GM23338 (cell line): ENCODE measurements at regions not wholly inside any gene's neighbourhood (a gene's known extent, or its start where the extent isn't known, plus 50 kb on each side); places are given as distances from the start of the nearest gene placed in this dataset.

ENCODE experiments used
- ATAC-seq: fragments of 200-7000 bp; cut with Tn5 transposase; 3 replicates; pipeline ENCODE4 v1.9.1; 2020
- DNase-seq: peaks from one replicate; pipeline ENCODE4 v3.0.0-alpha.2; 2015; ENCODE audit warnings: low spot score
- H2AFZ ChIP-seq: fragments of 200-600 bp; sonication (generic); 2 replicates; pipeline ENCODE4 v1.8.0; 2016; ENCODE audit warnings: antibody characterized with exemption, mild to moderate bottlenecking, moderate library complexity
- H3F3A ChIP-seq: fragments of 200-600 bp; sonication (generic); replicated peaks from 2 replicates; pipeline ENCODE4 v1.8.0; 2017; ENCODE audit warnings: antibody characterized with exemption, mixed run types, low read depth
- H3K27ac ChIP-seq: fragments of 200-600 bp; sonication (generic); 2 replicates; pipeline ENCODE4 v1.6.1; 2016; ENCODE audit warnings: low read depth
- H3K27me3 ChIP-seq: fragments of 200-600 bp; sonication (generic); 2 replicates; pipeline ENCODE4 v1.8.0; 2016; ENCODE audit warnings: mild to moderate bottlenecking, mixed run types, moderate library complexity; ENCODE audit not compliant: insufficient read depth
- H3K36me3 ChIP-seq: fragments of 200-600 bp; sonication (generic); 2 replicates; pipeline ENCODE4 v1.8.0; 2016; ENCODE audit warnings: mild to moderate bottlenecking; ENCODE audit not compliant: insufficient read depth
- H3K4me1 ChIP-seq: fragments of 200-600 bp; sonication (generic); 2 replicates; pipeline ENCODE4 v1.8.0; 2016; ENCODE audit warnings: mild to moderate bottlenecking, moderate library complexity; ENCODE audit not compliant: insufficient read depth
- H3K4me2 ChIP-seq: fragments of 200-600 bp; sonication (generic); 2 replicates; pipeline ENCODE4 v1.7.1; 2017; ENCODE audit warnings: mixed run types
- H3K4me3 ChIP-seq: fragments of 200-600 bp; sonication (generic); 2 replicates; pipeline ENCODE4 v1.6.1; 2016; ENCODE audit warnings: mixed run types
- H3K79me2 ChIP-seq: fragments of 200-600 bp; sonication (generic); replicated peaks from 2 replicates; pipeline ENCODE4 v1.8.0; 2017; ENCODE audit warnings: mild to moderate bottlenecking; ENCODE audit not compliant: insufficient read depth
- H3K9me2 ChIP-seq: fragments of 200-600 bp; sonication (generic); 2 replicates; pipeline ENCODE4 v1.8.0; 2017; ENCODE audit not compliant: insufficient read depth
- H4K20me1 ChIP-seq: fragments of 200-600 bp; sonication (generic); replicated peaks from 2 replicates; pipeline ENCODE4 v1.8.0; 2017; ENCODE audit warnings: mild to moderate bottlenecking; ENCODE audit not compliant: insufficient read depth
- H3K27ac Mint-ChIP-seq: 2 replicates; pipeline ENCODE4 v1.8.0; 2020; ENCODE audit warnings: inconsistent platforms, mild to moderate bottlenecking, moderate library complexity, mixed read lengths
- H3K27me3 Mint-ChIP-seq: 3 replicates; pipeline ENCODE4 v1.8.0; 2022; ENCODE audit warnings: low read depth, mild to moderate bottlenecking, moderate library complexity, mixed read lengths, inconsistent platforms; ENCODE audit not compliant: insufficient read depth, poor library complexity
- H3K36me3 Mint-ChIP-seq: 3 replicates; pipeline ENCODE4 v1.8.0; 2021; ENCODE audit warnings: low read depth, mild to moderate bottlenecking, inconsistent platforms, moderate library complexity, mixed read lengths
- H3K4me1 Mint-ChIP-seq: 3 replicates; pipeline ENCODE4 v1.8.0; 2020; ENCODE audit warnings: mild to moderate bottlenecking, inconsistent platforms, mixed read lengths
- H3K4me3 Mint-ChIP-seq: 3 replicates; pipeline ENCODE4 v1.8.0; 2021; ENCODE audit warnings: moderate library complexity, mild to moderate bottlenecking, inconsistent platforms, mixed read lengths
- H3K9me3 Mint-ChIP-seq: 3 replicates; pipeline ENCODE4 v1.8.0; 2020; ENCODE audit warnings: moderate library complexity, mild to moderate bottlenecking, inconsistent platforms, mixed read lengths
- ETS1 ChIP-seq: IDR thresholded peaks from 2 replicates; pipeline ENCODE4 v1.6.1; 2016; ENCODE audit warnings: antibody characterized with exemption
- EZH2 ChIP-seq: fragments of 200-600 bp; sonication (generic); IDR thresholded peaks from one replicate; pipeline ENCODE4 v1.8.0; 2017; ENCODE audit warnings: antibody characterized with exemption, mild to moderate bottlenecking, low read depth; ENCODE audit not compliant: unreplicated experiment
- EZH2phosphoT487 ChIP-seq: fragments of 200-600 bp; sonication (generic); IDR thresholded peaks from one replicate; pipeline ENCODE4 v1.8.1; 2018; ENCODE audit warnings: antibody characterized with exemption; ENCODE audit not compliant: unreplicated experiment
- JUNB ChIP-seq: IDR thresholded peaks from one replicate; pipeline ENCODE4 v1.6.1; 2016; ENCODE audit warnings: antibody characterized with exemption; ENCODE audit not compliant: unreplicated experiment
- NANOG ChIP-seq: IDR thresholded peaks from 2 replicates; pipeline ENCODE4 v1.6.1; 2016; ENCODE audit warnings: antibody characterized with exemption, borderline replicate concordance
- REST ChIP-seq: IDR thresholded peaks from one replicate; pipeline ENCODE4 v1.6.1; 2018; ENCODE audit warnings: antibody characterized with exemption; ENCODE audit not compliant: unreplicated experiment
- ZNF114 ChIP-seq: fragments of 250-450 bp; sonication (Bioruptor Pico); IDR thresholded peaks from 2 replicates; pipeline ENCODE4 v1.5.0; 2020; ENCODE audit warnings: mild to moderate bottlenecking, moderate library complexity
- ZNF331 ChIP-seq: fragments of 250-450 bp; sonication (Bioruptor Pico); IDR thresholded peaks from 2 replicates; pipeline ENCODE4 v1.5.0; 2020; ENCODE audit warnings: low read depth, mild to moderate bottlenecking, moderate library complexity
- ZNF462 ChIP-seq: fragments of 250-450 bp; sonication (Bioruptor Pico); IDR thresholded peaks from 2 replicates; pipeline ENCODE4 v1.5.0; 2020; ENCODE audit warnings: mild to moderate bottlenecking, moderate library complexity
- TF ChIP-seq, protein P1 (sequence below), 2 experiments: fragments of 200-600 bp in 1 of 2; sonication (generic) in 1 of 2; conservative IDR thresholded peaks; 2 replicates each; pipeline versions ENCODE4 v1.5.1 to v1.6.1; 2016 to 2017; ENCODE audit warnings: antibody characterized with exemption in 2 of 2, low read depth in 2 of 2, mild to moderate bottlenecking in 2 of 2, moderate library complexity in 1 of 2

- peaks cover 10% of the 10 kb centered on the region for H3K4me1 Mint-ChIP-seq
- no peaks in the 10 kb centered on the region for H3K9me2 ChIP-seq
- H3K4me2 ChIP-seq = no peak overlapping the region
- no peak overlapping the region for H3K27ac ChIP-seq
- H3K79me2 ChIP-seq = no peaks in the 10 kb centered on the region
- H3K27me3 ChIP-seq = no peaks in the 10 kb centered on the region
- H3K27ac Mint-ChIP-seq = no peak overlapping the region
- H3K4me3 Mint-ChIP-seq = no peak overlapping the region
- H3K36me3 ChIP-seq = no peaks in the 10 kb centered on the region
- H2AFZ ChIP-seq = no peak overlapping the region
- no peak for DNase-seq
- no peak overlapping the region for H3K4me3 ChIP-seq
- H3K36me3 Mint-ChIP-seq = no peaks in the 10 kb centered on the region
- H4K20me1 ChIP-seq = no peaks in the 10 kb centered on the region
- H3K4me1 ChIP-seq = 0 out of 2 replicates have a peak, but pooled peaks cover 3% of the 10 kb centered on the region
- H3K27me3 Mint-ChIP-seq = peaks cover 4% of the 10 kb centered on the region
- TF ChIP-seq JUNB (no peak), ZNF462 (no peak), EZH2 (no peak), ETS1 (no peak), REST (no peak), NANOG (no peak), ZNF114 (CRISPR knock-in tag) (no peak), EZH2phosphoT487 (no peak), ZNF331 (no peak)
- TF ChIP-seq, protein P1, sequence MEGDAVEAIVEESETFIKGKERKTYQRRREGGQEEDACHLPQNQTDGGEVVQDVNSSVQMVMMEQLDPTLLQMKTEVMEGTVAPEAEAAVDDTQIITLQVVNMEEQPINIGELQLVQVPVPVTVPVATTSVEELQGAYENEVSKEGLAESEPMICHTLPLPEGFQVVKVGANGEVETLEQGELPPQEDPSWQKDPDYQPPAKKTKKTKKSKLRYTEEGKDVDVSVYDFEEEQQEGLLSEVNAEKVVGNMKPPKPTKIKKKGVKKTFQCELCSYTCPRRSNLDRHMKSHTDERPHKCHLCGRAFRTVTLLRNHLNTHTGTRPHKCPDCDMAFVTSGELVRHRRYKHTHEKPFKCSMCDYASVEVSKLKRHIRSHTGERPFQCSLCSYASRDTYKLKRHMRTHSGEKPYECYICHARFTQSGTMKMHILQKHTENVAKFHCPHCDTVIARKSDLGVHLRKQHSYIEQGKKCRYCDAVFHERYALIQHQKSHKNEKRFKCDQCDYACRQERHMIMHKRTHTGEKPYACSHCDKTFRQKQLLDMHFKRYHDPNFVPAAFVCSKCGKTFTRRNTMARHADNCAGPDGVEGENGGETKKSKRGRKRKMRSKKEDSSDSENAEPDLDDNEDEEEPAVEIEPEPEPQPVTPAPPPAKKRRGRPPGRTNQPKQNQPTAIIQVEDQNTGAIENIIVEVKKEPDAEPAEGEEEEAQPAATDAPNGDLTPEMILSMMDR (conservative IDR thresholded peaks at IDR 0.05; ENCODE audit: low read depth in 2 of 2) = no peak
- H3F3A ChIP-seq = no peaks in the 10 kb centered on the region
- ATAC-seq = no peak; the same call in 2 of the 3 replicates
- no peaks in the 10 kb centered on the region for H3K9me3 Mint-ChIP-seq
Measured at GRCh38 chr20:48191200-48191599, 405.9 kb upstream of the SULF2 start.
